Neural cell (in vitro differentiated cells): ENCODE measurements at regions not wholly inside any gene's neighbourhood (a gene's known extent, or its start where the extent isn't known, plus 50 kb on each side); places are given as distances from the start of the nearest gene placed in this dataset.

Experiments used
- H2AFZ ChIP-seq: fragments of 200-600, 300-800 bp; sonication (generic), shearing (Covaris generic); 2 replicates; pipeline ENCODE4 v1.6.0; 2014; ENCODE audit warnings: low read depth, mild to moderate bottlenecking, antibody characterized with exemption, low read length, moderate library complexity
- H3F3A ChIP-seq: fragments of 200-600 bp; shearing (Covaris generic); 2 replicates; pipeline ENCODE4 v1.6.1; 2016; ENCODE audit warnings: mild to moderate bottlenecking, moderate library complexity, mixed read lengths, antibody characterized with exemption, low read length; ENCODE audit not compliant: insufficient read depth, poor library complexity, severe bottlenecking
- H3K27ac ChIP-seq: fragments of 200-600, 300-800 bp; sonication (generic), shearing (Covaris generic); 2 replicates; pipeline ENCODE4 v1.5.1; 2014; ENCODE audit warnings: mild to moderate bottlenecking, low read length, moderate library complexity
- H3K27me3 ChIP-seq: fragments of 300-800, 200-600 bp; sonication (generic), shearing (Covaris generic); 2 replicates; pipeline ENCODE4 v1.6.0; 2014; ENCODE audit warnings: mild to moderate bottlenecking, low read depth, low read length, moderate library complexity; ENCODE audit not compliant: insufficient read depth
- H3K36me3 ChIP-seq: fragments of 300-800, 200-600 bp; sonication (generic), shearing (Covaris generic); 2 replicates; pipeline ENCODE4 v1.5.1; 2014; ENCODE audit warnings: mild to moderate bottlenecking, antibody characterized with exemption, low read length, moderate library complexity; ENCODE audit not compliant: insufficient read depth
- H3K4me2 ChIP-seq: fragments of 300-800, 200-600 bp; sonication (generic), shearing (Covaris generic); 2 replicates; pipeline ENCODE4 v1.6.0; 2014; ENCODE audit warnings: mild to moderate bottlenecking, low read length
- H3K4me3 ChIP-seq: fragments of 300-800, 200-600 bp; sonication (generic), shearing (Covaris generic); 2 replicates; pipeline ENCODE4 v1.5.1; 2014; ENCODE audit warnings: mild to moderate bottlenecking, low read length, moderate library complexity
- H3K79me2 ChIP-seq: fragments of 200-600 bp; shearing (Covaris generic); replicated peaks from 2 replicates; pipeline ENCODE4 v1.6.0; 2014; ENCODE audit warnings: mild to moderate bottlenecking, low read length, moderate library complexity; ENCODE audit not compliant: insufficient read depth
- H3K9ac ChIP-seq: fragments of 300-800, 200-600 bp; sonication (generic), shearing (Covaris generic); 2 replicates; pipeline ENCODE4 v1.6.1; 2016; ENCODE audit warnings: mild to moderate bottlenecking, low read length, mixed read lengths
- H3K9me2 ChIP-seq: fragments of 200-600 bp; shearing (Covaris generic); 2 replicates; pipeline ENCODE4 v1.6.1; 2016; ENCODE audit warnings: mild to moderate bottlenecking, low read length, mixed read lengths; ENCODE audit not compliant: insufficient read depth
- H3K9me3 ChIP-seq: fragments of 200-600, 300-800 bp; sonication (generic), shearing (Covaris generic); 2 replicates; pipeline ENCODE4 v1.6.1; 2016; ENCODE audit warnings: mild to moderate bottlenecking, mixed run types, low read length, moderate library complexity, mixed read lengths
- H4K20me1 ChIP-seq: fragments of 200-600 bp; shearing (Covaris generic); 2 replicates; pipeline ENCODE4 v1.6.1; 2016; ENCODE audit warnings: mild to moderate bottlenecking, mixed run types; ENCODE audit not compliant: insufficient read depth
- EP300 ChIP-seq: fragments of 450-650 bp; conservative IDR thresholded peaks from 2 replicates; pipeline ENCODE4 v1.6.1; 2014; ENCODE audit warnings: antibody characterized with exemption, mild to moderate bottlenecking, moderate library complexity; ENCODE audit not compliant: poor library complexity, severe bottlenecking
- EZH2 ChIP-seq: fragments of 200-600, 300-800 bp; shearing (Covaris generic), sonication (generic); IDR thresholded peaks from 2 replicates; pipeline ENCODE4 v1.6.1; 2014; ENCODE audit warnings: antibody characterized with exemption, low read length, borderline replicate concordance, mild to moderate bottlenecking; ENCODE audit not compliant: insufficient read depth, poor library complexity, severe bottlenecking
- MXI1 ChIP-seq: fragments of 450-650 bp; conservative IDR thresholded peaks from 2 replicates; pipeline ENCODE4 v1.6.1; 2014; ENCODE audit warnings: antibody characterized with exemption, mild to moderate bottlenecking; ENCODE audit not compliant: poor library complexity, severe bottlenecking
- POLR2AphosphoS5 ChIP-seq: IDR thresholded peaks from 2 replicates; pipeline ENCODE4 v1.6.1; 2012
- RAD21 ChIP-seq: fragments of 450-650 bp; conservative IDR thresholded peaks from 2 replicates; pipeline ENCODE4 v1.6.1; 2014; ENCODE audit warnings: antibody characterized with exemption, mild to moderate bottlenecking, moderate library complexity
- SMC3 ChIP-seq: fragments of 450-650 bp; conservative IDR thresholded peaks from 2 replicates; pipeline ENCODE4 v1.6.1; 2014; ENCODE audit warnings: antibody characterized with exemption, mild to moderate bottlenecking, moderate library complexity; ENCODE audit not compliant: poor library complexity
- TAF1 ChIP-seq: IDR thresholded peaks from 2 replicates; pipeline ENCODE4 v1.6.1; 2012; ENCODE audit warnings: low read depth
- TF ChIP-seq, protein P1 (sequence below): fragments of 450-650 bp; IDR thresholded peaks from 2 replicates; pipeline ENCODE4 v1.5.1; 2014; ENCODE audit warnings: antibody characterized with exemption, mild to moderate bottlenecking, moderate library complexity; ENCODE audit not compliant: poor library complexity, severe bottlenecking
- TF ChIP-seq, protein P2 (sequence below): IDR thresholded peaks from 2 replicates; pipeline ENCODE4 v1.6.1; 2012; ENCODE audit warnings: borderline replicate concordance

DNA sequence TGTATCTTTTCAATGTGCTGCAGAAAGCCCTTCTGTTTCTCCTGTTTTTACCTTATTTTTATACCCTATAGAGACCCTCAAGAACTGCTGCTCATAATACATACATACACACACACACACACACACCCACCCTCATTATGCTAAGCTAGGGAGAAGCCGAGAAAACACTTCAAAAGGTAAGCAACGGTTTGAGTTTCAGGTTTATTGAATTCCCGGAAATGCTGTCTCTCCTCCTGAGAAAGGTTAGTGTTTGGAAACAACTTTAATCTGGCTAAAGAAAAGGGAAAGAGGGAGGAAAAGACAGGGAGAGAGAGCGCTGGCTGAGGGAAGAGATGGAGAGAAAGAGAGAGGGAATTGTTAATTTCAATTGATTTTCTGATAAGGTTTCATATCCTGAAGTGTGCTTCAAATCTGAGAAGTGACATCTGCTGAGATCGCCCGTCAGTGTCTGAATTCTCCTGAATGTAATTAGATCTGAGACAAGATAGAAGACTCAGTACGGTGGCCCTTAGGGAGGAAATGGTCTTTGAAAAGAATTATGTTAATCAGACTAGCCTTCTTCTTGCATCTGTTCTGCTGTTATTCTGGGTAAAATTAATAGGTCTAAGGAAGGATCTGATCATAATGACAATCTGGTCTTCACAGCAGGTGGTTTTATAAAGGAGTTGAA, 169.1 kb downstream of the NXPE2 start:
- TF ChIP-seq, protein P1, sequence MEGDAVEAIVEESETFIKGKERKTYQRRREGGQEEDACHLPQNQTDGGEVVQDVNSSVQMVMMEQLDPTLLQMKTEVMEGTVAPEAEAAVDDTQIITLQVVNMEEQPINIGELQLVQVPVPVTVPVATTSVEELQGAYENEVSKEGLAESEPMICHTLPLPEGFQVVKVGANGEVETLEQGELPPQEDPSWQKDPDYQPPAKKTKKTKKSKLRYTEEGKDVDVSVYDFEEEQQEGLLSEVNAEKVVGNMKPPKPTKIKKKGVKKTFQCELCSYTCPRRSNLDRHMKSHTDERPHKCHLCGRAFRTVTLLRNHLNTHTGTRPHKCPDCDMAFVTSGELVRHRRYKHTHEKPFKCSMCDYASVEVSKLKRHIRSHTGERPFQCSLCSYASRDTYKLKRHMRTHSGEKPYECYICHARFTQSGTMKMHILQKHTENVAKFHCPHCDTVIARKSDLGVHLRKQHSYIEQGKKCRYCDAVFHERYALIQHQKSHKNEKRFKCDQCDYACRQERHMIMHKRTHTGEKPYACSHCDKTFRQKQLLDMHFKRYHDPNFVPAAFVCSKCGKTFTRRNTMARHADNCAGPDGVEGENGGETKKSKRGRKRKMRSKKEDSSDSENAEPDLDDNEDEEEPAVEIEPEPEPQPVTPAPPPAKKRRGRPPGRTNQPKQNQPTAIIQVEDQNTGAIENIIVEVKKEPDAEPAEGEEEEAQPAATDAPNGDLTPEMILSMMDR: no peak
- TF ChIP-seq MXI1: no peak
- TF ChIP-seq RAD21: no peak
- peak; percentile 22 for TF ChIP-seq POLR2AphosphoS5
- TF ChIP-seq EZH2: no peak
- TF ChIP-seq, protein P2, sequence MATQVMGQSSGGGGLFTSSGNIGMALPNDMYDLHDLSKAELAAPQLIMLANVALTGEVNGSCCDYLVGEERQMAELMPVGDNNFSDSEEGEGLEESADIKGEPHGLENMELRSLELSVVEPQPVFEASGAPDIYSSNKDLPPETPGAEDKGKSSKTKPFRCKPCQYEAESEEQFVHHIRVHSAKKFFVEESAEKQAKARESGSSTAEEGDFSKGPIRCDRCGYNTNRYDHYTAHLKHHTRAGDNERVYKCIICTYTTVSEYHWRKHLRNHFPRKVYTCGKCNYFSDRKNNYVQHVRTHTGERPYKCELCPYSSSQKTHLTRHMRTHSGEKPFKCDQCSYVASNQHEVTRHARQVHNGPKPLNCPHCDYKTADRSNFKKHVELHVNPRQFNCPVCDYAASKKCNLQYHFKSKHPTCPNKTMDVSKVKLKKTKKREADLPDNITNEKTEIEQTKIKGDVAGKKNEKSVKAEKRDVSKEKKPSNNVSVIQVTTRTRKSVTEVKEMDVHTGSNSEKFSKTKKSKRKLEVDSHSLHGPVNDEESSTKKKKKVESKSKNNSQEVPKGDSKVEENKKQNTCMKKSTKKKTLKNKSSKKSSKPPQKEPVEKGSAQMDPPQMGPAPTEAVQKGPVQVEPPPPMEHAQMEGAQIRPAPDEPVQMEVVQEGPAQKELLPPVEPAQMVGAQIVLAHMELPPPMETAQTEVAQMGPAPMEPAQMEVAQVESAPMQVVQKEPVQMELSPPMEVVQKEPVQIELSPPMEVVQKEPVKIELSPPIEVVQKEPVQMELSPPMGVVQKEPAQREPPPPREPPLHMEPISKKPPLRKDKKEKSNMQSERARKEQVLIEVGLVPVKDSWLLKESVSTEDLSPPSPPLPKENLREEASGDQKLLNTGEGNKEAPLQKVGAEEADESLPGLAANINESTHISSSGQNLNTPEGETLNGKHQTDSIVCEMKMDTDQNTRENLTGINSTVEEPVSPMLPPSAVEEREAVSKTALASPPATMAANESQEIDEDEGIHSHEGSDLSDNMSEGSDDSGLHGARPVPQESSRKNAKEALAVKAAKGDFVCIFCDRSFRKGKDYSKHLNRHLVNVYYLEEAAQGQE: peak; percentile 23
- peak; percentile 65 for TF ChIP-seq EP300
- TF ChIP-seq TAF1: no peak
- TF ChIP-seq SMC3: no peak
- Histone ChIP-seq H3K9me3 (no peaks in the 10 kb centered on the region), H3K27me3 (no peaks in the 10 kb centered on the region), H4K20me1 (no peaks in the 10 kb centered on the region), H3K4me3 (peak overlapping the region; percentile 47), H3K36me3 (no peaks in the 10 kb centered on the region), H3K9me2 (no peaks in the 10 kb centered on the region), H3K79me2 (no peaks in the 10 kb centered on the region), H3K9ac (peak overlapping the region; percentile 40), H3F3A (no peaks in the 10 kb centered on the region), H3K27ac (peak overlapping the region; percentile 63), H3K4me2 (peak overlapping the region; percentile 24), H2AFZ (peak overlapping the region; percentile 32)

DNA sequence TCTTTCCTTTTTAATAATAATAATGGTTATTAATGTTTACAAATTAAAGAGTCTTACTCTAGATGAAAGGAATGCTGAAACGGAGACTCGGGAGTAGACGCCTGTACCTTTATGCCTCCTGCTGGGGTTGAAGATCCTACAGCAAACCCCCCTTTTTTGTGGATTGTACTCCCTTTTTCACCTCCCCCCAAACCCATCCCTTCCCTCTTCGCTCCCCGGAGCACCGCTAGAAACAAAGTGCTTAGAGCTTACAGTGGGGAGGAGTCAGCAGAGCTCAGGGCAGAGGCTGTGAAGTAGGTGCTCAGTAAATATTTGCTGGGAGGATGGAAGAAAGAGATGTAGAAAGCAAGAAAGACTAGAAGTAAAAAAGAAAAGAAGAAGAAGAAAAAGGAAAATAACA, 169.7 kb downstream of the NXPE2 start:
- no peak overlapping the region for H3K9ac ChIP-seq
- H3K27me3 ChIP-seq: no peaks in the 10 kb centered on the region
- no peaks in the 10 kb centered on the region for H3K79me2 ChIP-seq
- H3K36me3 ChIP-seq: no peaks in the 10 kb centered on the region
- no peak overlapping the region for H3K4me2 ChIP-seq
- H3K27ac ChIP-seq: peak overlapping the region; percentile 63
- no peak overlapping the region for H2AFZ ChIP-seq
- H4K20me1 ChIP-seq: no peaks in the 10 kb centered on the region
- H3K4me3 ChIP-seq: peak overlapping the region; percentile 47
- H3K9me2 ChIP-seq: no peaks in the 10 kb centered on the region
- TF ChIP-seq SMC3 (no peak), TAF1 (no peak), EP300 (no peak), EZH2 (no peak), MXI1 (no peak)
- TF ChIP-seq, protein P2: no peak
- H3F3A ChIP-seq: no peaks in the 10 kb centered on the region
- H3K9me3 ChIP-seq: no peaks in the 10 kb centered on the region
